ENCODE measurements at regions not wholly inside any gene's neighbourhood (a gene's known extent, or its start where the extent isn't known, plus 50 kb on each side); places are given as distances from the start of the nearest gene placed in this dataset.

DNA sequence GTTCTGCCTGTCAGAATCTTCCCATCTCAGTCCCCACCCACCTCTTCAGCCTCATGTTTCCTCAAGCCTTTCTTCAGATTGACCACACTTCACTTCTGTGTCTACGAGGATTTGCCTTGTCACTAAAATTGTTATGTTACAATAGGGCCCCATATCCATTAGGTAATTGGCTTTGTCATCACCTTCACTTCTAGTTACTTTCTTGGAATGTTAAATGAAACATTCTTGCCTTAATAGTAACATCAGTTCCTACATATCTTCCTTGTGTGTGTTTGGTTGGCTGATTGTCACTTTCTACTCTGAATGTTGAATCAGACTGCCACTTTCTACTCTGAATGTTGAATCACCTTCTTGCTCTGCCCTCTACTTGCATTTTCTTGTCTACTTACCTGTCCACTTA lies 599.9 kb upstream of the NXPH2 start:
- DNase-seq = no peak

DNA sequence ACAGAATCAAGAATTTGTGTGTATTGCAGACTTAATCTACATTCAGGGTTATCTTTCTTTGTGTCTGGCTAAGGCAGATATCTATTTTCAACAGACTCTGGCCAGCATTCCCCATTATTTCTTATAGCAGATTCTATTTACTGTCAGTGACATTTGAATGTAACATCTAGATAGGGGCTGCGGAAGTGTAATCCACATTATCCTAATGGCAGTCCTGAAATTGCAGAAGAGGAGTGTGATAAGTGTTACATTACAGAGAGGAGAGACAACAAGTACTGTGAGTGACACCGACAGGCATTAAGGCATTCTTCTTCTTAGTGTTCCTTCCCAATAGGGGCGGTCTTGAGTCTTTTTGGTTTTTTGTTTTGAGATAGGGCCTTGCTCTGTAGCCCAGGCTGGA lies 598.2 kb upstream of the NXPH2 start:
- DNase-seq = no peak

DNA sequence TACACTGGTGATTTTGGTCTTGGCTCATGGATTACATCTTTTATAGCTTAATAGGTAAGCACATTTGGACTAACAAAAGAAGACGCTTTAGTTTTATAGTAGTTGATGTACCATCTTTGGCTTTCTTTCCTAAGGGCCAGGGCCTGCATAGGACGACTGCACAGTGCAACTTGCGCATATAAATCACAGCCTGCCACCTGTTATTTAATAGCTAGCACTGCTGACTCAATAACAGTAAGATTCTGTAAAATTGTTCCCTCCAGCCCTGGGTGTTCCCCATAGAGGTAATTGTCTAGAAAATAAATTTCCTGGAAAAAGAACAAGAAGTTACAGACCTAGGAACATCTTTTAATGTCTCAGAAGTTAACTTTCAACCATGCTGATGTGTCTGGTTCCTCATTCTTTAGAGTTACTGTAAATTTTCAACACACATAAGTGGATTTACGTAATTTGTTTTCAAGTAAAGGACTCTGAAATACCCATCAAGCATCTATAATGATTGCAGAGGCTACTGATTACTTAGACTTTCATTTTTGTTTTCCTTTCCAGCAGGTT lies 594.2 kb upstream of the NXPH2 start:
- DNase-seq = no peak

DNA sequence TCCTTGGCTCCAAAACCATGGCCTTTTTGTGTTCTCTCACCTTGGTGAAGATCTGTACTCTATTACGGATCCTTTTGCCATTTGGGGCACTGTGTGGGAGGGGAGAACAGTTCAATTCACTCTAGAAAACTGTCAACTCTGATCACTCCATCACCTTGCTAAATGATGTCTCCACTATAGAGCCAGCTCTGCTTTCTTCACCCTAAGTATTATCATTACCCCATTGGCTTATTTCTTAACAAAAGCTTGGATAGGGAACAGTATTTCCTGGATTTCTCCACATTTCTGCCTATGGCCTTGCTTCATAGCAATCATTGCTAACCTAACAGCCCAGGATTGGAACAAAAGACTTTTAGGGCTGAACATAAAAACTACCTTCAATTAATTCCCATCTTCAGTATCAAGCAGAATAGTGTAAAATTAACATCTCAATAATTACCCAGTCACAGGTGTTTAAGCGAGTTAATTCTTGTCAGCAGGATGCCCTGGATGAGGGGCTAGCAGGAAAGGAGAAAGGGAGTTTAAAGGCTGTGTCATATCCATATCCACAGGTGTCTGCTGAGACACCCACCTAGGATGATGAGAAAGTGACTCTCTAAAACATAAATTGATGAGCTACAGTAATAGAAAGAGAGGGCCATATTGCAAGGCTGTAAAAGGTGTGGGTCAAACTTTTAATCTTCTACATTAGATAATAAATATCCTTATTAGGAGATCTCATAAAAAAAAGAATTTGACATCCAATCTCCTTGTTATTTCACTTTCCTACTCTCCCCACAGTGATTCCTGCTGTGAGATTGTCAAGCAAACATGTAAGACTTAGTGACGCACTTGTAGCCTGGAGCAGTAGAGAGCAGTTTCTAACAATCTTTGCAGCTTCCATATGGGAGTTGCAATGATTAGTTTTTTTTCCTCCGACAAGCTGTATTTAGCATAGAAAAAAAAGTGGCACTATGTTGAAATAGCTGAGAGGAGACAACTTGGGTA lies 589.5 kb upstream of the NXPH2 start:
- DNase-seq = no peak

DNA sequence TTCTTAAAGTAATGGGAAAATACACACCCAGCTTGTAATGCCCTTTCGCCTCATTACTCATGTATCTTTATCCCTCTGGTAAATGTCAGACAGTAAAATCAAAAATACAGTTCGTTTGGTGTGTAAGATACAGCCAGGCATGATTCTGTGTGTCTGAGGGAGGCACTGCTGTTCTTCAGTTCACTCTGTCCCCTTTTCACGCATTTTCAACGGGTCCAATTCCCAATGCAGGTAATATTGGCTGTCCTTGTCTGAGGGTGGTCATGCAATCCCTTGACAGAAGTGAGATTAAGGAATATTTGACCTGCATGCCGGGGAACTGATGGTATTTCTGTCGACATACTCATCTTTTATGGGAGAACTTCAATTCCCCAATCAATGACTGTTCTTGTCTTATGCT lies 587.2 kb upstream of the NXPH2 start:
- no peak for DNase-seq

DNA sequence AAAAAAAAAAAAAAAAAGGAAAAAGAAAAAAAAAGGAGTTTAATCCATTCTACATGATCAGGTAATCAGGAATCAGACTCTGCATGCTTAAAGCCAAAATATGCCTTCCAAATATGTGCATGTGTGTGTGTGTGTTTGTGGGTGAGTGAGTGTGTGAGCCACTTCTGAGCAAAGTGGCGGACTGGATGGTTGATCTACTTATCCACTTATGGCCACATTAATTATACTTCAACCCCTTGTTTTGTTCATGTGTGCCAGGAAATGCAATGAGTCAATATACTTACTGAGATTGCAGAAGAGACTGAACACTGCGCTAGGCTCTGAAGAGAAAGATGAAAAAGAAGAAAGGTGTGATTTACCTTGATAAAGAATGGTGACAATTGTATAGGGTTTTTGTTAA lies 586.5 kb upstream of the NXPH2 start:
- peak; percentile 0 for DNase-seq

DNA sequence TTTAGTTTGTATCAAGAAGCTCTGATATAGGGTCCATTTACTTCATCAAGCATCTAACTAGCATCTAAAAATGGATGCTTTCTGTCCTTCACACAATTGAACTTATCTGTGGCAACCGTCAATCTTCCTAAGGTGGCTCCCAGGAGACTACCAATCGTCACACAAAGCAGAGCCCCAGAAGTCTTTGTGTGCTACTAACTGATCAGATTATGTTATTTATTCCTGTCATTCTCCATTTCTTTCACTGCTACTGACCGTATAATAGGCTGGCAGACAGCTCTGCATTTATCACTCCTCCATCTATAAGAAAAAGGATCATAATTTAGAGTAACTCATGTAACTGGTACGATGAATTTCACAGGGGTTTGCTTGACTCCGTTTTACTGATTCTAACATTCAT lies 585.0 kb upstream of the NXPH2 start:
- DNase-seq = no peak

DNA sequence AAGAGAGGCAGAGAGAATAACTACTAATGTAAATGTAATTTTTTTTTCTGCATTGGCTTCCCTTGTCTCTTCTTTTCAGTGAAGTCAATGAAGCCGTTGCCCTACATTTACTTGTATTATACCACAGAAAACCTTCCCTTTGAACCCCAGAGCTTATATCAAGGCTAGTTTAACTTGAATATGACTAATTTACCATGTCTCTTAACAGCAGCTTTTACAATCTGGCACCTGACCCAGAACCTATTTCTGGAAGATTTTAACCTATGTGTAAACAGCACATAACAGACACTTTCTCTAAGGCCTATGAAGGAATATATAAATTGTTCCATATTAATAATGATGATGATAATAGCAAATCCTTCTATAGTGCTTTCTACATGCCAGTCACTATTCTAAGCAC lies 580.5 kb upstream of the NXPH2 start:
- DNase-seq = no peak

DNA sequence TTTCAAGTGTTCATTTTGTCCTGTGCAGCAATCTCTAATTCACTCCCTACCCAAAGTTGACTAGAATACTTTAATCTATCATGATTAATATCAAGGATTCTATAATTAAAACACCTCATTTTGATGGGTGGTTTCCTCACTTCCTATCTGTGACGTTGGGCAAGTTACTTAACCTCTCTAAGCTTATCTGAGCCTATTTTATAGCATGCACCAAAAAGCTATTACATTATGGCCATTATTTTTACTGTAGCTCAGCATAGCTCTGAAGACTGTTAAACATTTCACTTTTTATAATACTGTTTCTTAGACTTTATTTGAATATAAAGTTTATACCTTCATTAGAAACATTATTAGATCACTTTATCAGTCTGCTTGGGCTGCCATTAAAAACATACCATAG lies 579.6 kb upstream of the NXPH2 start:
- no peak for DNase-seq

DNA sequence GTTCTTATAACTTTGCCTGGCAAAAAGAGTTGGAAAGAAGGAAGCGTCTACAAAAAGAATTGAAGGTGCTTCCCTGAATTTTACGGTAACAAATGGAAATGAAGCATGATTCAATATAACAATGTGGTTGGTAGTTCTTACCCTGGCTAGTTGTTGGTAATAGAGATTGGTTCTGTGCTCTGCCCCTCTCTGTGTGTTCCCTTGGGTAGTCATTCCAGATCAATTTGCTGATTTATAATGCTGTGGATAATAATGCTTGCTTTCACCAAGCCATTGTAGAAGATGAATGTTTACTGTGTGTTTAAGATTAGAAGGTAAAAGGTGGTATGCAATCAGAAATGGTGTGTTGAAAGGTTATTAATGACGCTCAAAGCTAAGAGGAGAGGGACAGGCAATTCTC lies 577.8 kb upstream of the NXPH2 start:
- no peak for DNase-seq

DNA sequence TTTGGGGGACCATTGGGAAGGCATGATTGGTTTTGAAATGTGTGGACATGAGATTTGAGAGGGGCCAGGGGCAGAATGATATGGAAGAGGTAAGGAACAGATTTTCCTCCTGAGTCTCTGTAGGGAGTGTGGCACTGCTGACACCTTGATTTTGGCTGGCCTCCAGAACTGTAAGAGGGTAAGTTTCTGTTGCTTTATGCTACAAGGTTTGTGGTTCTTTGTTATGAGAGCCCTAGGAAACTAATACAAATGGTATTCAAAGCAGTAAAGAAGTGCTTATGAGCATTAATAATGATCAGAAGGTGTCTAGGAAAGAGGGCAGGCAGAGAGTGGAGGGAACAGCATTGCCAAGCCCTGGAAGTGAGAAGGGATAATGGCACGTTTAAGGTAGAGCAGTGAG lies 574.3 kb upstream of the NXPH2 start:
- DNase-seq = no peak

DNA sequence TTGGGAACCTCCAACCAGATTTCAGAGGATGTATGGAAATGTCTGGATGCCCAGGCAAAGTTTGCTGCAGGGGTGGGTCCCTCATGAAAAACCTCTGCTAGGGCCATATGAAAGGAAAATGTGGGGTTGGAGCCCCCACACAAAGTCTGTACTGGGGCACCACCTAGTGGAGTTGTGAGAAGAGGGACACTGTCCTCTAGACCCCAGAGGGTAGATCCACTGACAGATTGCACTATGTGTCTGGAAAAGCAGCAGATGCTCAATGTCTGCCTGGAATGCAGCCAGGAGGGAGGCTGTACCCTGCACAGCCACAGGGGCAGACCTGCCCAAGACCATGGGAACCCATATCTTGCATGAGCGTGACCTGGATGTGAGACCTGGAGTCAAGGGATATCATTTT lies 573.7 kb upstream of the NXPH2 start:
- DNase-seq = peak; percentile 0

DNA sequence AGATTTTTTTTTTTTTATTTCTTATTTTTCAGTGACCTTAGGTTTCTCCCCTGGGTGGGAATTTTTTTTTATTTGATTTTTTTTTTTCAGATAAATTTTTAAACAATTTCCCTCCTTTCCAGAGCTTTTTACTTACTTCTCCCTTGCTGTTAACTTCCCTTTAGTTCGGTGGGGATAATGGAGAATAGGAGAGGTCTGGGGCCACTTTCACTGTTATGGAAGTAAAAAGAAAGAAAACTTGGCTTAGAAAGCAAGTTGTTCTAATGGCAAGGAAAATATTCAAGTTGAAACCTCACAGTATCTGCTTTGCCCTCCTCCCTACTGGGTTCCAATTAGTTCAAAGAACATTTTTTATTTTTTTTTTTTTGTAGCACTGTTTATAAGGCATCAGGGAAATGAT lies 537.1 kb upstream of the NXPH2 start:
- no peak for DNase-seq

DNA sequence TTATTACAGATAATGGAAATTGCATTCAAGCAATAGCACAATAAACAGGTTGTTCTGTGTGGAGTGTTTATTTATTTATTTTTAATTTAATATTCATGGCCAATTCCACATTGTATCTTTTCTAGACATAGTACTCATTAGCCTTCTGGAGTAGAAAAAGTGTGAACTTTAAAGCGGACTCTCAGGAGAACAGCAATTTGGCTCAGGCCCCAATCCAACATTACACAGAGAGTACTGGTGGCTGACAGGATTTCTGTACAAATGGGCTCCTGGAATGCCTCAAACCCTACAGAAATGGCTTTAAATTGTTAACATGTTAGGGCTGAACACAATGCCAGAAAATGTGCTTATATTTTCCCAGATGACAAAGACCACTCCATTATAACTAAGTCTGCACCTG lies 533.9 kb upstream of the NXPH2 start:
- DNase-seq = no peak

DNA sequence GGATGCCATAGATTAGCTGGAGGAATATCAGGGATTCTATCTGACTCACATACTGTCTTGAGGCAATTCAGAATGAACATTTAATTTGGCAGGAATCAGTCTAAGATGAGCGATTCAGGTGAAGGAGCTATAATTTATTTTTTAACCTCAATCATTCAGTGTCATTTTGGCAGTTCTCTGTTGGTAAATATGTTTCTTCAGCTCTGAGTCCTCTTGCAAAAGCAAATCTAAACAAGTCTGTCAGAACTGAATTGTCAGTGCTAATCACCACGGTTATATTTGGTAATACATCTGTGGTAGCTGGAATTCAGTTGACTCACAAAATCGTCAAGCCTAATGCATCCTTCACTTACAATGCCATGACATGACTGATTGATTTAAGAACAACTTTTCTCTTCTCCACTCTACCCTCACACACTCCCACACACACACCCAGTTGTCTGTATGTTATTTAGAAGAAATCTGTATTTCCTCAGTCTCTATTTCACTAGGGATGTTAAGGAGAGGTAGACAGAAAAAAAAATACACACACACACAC lies 516.6 kb upstream of the NXPH2 start:
- no peak for DNase-seq

DNA sequence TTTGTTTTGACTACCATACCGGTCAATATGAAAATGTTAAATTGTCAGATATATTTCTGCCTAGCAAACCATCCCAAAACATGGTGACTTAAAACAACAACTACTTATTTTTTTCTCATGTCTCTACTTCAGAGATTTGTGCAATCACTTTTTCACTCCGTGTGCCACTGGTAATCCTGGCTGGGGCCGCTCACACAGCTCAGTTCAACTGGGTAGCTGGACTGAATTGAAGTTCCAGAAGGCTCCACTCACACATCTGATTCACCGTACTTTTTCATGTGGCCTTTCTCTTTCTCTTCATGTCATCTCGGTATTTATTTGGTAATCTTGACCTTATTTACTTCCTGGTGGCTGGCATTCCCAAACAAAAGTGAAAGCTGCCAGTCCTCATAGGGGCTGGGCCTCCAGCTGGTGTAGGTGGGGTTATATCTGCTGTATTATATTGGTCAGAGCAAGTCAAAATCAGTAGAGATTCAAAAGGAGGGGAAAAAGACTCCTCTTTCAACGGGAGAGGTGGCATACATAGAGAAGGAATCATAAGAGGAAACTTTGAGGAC lies 513.9 kb upstream of the NXPH2 start:
- peak; percentile 11 for DNase-seq

DNA sequence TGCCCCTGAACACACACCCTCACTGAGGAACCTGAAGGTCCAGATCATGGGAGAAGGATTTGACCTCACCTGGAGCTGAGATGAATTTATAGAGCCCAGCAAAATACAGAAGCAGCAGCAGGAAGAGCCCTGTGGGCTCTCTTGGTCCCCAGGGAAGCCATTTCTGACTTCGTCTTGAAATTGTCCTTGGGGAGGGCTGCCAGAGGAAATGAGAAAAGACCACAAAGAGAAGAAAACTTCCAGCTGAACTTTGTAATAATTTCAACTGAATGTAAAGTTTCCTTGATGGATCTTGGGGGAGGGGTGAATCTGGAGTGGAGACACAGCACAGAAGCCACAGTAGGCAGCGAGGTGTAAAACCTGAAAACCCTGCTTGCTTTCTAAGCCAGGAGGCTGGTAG lies 500.9 kb upstream of the NXPH2 start:
- no peak for DNase-seq

DNA sequence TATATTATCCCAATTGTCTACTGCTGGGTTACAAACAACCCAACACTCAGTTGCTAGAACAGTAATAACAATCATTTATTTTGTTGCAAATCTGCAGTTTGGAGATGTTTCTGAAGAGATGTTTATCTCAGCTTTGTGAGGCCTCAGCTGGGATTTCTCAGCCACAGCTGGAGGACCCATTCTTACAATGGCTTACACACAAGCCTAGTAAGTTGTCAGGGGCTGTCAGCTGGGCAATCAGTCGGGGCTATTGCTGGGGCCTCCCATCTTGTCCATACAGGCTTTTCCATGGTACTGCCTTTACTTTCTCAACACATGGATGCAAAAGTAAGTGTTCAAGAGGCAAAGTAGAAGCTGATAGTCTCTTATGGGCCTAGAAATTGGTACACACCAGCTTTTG lies 491.7 kb upstream of the NXPH2 start:
- DNase-seq = no peak

DNA sequence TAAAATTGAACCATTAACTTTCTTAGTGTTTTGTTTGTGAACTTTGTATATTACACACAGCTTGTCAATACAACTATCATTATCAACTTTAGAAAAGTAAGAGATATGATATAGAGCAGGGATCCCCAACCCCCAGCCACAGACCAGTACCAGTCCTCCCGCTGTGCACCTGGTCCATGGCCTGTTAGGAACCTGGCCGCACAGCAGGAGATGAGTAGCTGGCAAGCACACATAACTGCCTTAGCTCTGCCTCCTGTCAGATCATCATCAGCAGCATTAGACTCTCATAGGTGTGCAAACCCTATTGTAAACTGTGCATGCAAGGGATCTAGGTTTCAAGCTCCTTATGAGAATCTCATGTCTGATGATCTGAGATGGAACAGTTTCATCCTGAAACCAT lies 491.0 kb upstream of the NXPH2 start:
- peak; percentile 0 for DNase-seq

DNA sequence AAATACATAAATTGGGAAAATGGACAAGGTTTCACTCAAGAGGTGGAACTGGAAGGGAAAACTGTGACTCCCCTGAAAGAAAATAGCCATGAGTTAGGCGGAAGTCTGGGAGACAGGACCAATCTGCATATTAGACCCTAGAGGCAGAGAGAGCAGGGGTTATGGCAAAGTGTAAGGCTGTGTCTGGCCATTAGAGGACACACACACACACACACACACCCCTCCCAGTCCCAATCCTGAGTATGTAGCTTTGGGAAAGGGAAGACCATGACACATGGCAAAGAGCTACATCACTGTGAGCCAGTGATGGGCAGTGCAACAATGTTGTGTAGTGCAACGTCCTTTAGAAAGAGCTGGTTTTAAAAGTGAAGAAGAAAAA lies 479.9 kb upstream of the NXPH2 start:
- DNase-seq = no peak

DNA sequence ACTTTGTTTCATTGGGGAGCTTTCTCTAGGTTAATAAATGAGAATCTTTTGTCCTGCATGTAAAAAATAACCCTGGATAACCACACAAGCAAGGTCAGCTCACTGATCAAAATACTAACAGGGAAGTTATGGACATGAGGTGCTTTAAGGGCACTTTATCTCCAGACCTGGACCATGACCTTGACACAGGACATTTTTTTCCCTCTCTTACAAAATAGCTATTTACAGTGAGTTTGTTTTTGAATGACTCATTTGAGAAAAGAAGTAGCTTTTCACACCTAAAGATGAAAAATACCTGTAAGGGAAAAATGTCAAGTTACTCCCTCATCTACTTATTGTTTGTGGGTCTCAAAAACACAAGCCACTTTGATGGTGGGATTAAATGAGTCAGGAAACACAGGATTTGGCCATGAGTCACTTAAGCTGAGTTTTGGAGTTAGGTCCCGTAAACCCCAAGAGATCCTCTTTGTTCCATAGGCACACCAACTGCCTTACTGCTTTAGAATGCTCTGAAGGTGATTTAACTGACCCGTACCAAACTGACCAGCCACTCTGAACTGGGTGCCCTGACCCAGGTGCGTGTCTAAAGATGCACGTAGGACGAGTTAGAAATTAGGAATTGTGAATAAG lies 479.3 kb upstream of the NXPH2 start:
- peak; percentile 0 for DNase-seq

DNA sequence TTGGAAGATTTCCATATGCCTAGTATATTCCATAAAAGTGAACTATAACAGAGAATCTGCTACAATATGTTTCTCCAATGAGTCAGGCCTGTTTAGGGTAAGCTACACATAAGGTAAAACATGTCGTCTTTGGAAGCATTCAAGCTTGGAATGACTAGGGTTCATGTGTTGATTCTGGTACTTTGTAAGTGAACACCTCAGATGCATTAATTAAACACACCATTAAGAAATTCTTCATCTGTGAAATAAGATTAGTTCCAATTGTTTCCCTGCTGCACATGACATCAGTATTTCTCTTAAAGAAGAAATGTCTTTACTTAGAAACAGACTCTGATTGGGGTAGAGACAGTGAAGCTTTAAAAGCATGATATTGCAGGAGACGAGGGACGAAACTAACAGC lies 461.1 kb upstream of the NXPH2 start:
- DNase-seq = no peak

DNA sequence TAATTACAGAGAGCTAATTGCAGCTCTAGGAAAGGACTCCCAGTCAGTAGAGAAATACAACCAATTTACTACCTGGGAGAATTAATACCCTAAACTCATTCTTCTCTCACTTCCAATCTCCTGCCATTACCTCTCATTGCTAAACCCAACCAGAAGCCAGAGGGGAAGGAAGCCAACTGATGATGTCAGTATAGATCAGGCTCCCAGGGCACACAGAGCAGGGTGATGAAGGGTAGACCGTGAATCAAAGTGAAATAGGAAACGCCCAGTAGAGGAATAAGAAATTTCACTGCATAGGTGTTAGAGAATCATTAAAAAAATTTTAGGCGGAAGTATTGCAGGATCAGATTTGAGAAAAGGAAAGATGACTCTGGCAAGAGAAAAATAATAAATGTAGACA lies 456.8 kb upstream of the NXPH2 start:
- DNase-seq = no peak

DNA sequence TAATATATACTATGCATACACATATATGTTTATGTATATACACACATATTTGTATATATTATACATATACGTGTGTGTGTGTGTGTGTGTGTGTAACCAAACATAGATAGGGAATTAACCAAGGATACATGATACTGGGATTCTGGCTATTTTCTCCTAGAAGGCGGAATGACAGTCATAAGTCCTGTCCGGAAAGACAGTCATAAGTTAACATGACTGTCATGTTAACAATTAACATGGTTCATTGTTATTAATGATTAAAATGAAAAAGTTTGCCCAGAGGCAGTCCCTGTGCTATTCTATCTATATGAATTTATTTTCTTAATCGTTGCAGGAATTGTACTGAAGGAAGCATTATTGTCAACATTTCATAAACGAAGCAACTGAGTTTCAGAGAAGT lies 450.7 kb upstream of the NXPH2 start:
- no peak for DNase-seq
